ENCODE measurements at regions not wholly inside any gene's neighbourhood (a gene's known extent, or its start where the extent isn't known, plus 50 kb on each side); places are given as distances from the start of the nearest gene placed in this dataset.
"Not testable (repeated sequence)": the region's sequence is repeated elsewhere in the genome, so short reads cannot be mapped to it uniquely, and the experiment has no call there.

GRCh38 chr17:30689266-30690000, 135.1 kb downstream of the CRLF3 start:
- DNase-seq (ENCODE audit: low read depth in 1 of 2, low spot score in 1 of 2), result not testable (repeated sequence)

- DNase-seq (ENCODE audit: low read depth in 1 of 2, low spot score in 1 of 2), result not testable (repeated sequence)
These were observed 137.7 kb downstream of the CRLF3 start for GRCh38 chr17:30686538-30687479.

- DNase-seq (ENCODE audit: low read depth in 1 of 2, low spot score in 1 of 2), result not testable (repeated sequence)
These were observed 142.2 kb downstream of the CRLF3 start for GRCh38 chr17:30682280-30682679.

- DNase-seq (ENCODE audit: low read depth in 1 of 2, low spot score in 1 of 2), result not testable (repeated sequence)
These were observed 143.8 kb downstream of the CRLF3 start for GRCh38 chr17:30680681-30681080.

DNA sequence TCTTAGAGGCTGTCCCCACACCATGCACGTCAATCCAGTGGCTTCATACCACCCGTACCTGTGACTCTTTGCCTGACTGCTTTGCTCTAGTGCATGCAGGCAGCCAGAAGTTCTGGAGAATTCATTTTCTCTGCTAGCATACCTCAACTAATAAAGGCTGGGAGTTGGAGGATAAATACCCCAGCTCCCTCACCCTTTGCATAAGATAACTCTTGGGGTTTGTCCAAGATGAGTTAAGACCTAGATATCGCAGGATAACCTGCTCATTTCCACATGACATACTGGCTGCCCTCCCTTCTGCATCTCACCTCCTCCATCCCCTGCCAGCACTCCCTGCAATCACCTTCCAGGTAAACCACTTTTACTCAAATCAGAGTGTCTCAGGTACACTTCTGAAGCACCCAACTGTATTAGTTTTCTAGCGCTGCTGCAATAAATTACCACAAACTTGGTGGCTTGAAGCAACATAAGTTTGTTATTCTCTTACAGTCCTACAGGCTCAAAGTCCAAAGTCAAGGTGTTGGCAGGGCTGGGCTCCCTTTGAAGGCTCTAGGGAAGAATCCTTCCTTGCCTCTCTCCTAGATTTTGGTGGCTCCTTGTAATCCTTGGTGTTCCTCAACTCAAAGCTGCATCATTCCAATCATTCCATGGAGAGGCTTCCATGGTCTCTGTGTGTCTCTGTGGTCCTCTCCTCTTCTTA, 146.8 kb downstream of the CRLF3 start:
- DNase-seq (ENCODE audit: low read depth in 1 of 2, low spot score in 1 of 2), result no peak

DNA sequence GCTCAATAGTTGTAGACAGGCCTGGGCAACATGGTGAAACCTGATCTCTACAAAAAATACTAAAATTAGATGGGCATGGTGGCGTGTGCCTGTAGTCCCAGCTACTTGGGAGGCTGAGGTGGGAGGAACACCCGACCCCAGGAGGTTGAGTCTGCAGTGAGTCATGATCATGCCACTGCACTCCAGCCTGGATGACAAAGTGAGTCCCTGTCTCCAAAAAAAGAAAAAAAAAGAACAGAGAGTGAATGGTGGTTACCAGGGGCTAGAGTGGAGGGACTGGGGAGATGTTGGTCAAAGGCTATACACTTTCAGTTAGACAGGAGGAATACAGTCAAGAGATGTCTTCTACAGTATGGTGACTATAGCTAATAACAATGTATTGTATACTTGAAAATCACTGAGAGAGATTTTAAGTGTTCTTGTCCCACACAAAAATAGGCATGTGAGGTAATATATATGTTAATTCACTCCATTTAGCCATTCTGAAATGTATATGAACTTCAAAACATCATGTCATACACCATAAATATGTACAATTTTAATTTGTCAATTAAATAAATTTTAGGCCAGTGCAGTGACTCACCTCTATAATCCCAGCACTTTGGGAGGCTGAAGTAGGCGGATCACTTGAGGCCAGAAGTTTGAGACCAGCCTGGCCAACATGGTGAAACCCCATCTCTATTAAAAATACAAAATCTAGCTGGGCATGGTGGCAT, 148.6 kb downstream of the CRLF3 start:
- DNase-seq (ENCODE audit: low read depth in 1 of 2, low spot score in 1 of 2), result not testable (repeated sequence)

- not testable (repeated sequence) for DNase-seq (ENCODE audit: low read depth in 1 of 2, low spot score in 1 of 2)
These were observed 155.3 kb downstream of the CRLF3 start for GRCh38 chr17:30669217-30669649.

DNA sequence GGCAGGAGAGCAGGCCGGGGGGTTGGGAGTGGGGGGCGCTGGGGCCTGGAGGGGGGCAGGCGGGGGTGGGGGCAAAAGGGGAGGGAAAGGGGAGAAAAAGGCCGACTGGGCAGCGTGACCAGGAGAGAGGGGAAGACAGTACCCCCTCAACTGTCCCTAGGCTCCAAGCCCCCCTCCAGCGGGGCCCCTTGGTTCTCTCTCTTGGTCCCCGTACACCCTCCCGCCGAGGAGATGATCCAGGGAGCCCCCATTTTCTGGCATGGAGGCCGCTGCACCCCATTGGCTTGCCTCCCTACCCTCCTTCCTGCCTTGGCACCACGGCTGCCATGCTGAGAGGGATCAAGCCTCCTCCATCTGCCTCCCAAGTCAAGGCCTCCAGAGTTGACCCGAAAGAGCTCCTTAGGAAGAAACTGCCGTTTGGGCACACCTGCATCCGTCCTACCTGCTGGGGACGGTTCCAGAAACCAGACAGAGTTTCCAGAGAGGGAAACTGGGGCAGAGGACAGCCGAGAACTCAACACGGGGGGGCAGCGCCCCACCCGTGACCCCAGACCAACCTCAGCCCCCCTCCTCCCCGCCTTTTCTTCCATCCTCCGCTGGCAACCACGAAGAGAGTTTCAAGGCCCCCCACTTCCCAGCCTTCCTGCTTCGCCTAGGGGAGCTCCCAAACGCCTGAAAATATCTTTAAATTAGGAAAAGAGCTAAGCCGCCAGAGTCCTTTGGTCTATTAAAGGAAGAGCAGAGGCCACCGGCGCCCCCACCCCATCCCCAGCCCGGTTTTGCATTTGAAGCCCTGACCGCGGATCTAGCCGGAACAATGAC, 155.9 kb downstream of the CRLF3 start:
- not testable (repeated sequence) for DNase-seq (ENCODE audit: low read depth in 1 of 2, low spot score in 1 of 2)

DNA sequence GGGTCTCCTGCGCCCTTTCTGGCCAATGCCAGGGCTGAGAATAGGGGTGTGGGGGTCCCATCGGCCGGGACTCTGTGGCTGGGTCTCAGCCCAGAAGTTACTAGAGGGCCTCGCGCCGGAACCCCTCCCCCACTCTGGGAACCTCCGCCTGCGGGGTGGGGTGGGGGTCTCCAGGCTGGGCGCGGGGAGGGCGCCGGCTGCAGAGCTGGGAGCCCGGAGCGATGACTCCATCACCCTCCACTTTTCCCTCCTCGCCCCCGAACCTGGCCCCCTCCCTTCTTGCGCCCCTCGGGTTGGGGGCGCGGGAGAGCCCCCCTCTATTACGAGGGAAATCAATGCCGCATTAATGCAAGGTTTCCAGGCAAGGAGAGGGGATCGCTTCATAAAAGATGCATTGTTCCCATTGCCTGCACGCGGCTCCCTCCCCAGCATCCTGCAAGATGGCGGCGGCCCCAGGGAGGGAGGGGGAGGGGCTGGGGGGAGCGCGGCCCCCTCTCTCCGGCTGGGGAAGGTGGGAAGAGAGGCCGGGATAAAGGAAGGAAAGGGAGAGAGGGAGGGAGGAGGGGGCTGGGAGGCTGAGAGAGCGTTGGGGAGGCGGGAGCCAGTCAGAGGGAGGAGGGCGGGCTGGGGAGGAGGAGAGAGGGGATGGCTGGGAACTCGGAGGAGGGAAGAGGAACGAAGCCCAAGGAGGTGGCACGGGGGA, 156.7 kb downstream of the CRLF3 start:
- DNase-seq (ENCODE audit: low read depth in 1 of 2, low spot score in 1 of 2), result peak in 1 of 2 donors; percentile 23

DNA sequence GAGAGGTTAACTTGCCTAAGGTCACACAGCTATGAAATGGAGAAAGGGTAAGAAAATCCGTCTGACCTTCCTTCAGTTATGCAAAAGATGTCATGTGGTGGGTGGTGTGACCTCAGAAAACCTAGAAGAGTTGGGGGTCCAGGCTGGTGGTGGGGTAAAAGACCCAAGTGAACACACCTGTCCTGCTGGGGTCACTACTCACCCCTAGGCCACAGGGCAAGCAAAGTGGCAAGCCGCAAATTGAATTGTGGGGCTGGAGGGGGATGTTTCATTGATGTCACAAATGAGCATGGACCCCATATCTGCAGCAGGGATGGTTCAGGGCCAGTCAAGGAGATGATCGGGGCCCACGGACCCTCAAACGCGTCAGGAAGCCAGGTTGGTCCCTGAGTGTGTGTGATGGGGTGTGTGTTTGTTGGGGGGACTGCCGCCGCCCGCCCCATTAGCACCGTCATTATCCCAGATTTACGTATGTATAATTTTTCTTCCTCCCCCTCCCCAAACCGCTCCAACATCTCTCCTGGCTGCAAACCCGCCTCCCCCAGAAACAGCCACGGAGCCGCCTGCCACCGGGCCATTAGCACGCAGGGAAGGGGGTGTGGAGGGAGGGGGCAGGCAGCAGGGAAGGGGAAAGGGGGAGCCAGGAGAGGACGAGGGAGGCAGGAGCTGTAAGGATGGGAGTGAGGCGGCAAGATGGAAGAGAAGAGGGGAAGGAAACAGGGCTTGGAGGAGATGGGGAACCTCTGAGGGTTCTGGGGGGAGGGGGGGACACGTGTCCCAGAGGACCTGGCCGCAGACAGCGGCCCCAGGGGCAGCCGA, 157.4 kb downstream of the CRLF3 start:
- not testable (repeated sequence) for DNase-seq (ENCODE audit: low read depth in 1 of 2, low spot score in 1 of 2)

GRCh38 chr17:30663727-30664455, 160.6 kb downstream of the CRLF3 start:
- DNase-seq (ENCODE audit: low read depth in 1 of 2, low spot score in 1 of 2), result not testable (repeated sequence)

DNA sequence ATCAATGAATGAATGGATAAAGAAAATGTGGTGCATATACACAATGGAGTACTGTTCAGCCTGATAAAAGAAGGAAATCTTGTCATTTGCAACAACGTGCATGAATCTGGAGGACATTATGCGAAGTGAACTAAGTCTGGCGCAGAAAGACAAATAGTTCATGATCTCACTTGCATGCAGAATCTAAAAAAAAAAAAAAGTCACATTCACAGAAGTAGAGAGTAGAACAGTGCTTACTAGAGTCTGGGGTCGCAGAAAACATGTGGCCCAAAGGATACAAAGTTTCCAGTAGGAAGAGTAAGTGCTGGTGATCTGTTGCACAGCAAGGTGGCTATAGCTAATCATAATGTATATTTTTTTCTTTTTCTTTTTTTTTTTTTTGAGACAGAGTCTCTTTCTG, 167.3 kb downstream of the CRLF3 start:
- not testable (repeated sequence) for DNase-seq (ENCODE audit: low read depth in 1 of 2, low spot score in 1 of 2)

GRCh38 chr17:30653038-30653437, 171.5 kb downstream of the CRLF3 start:
- not testable (repeated sequence) for DNase-seq (ENCODE audit: low read depth in 1 of 2, low spot score in 1 of 2)

DNA sequence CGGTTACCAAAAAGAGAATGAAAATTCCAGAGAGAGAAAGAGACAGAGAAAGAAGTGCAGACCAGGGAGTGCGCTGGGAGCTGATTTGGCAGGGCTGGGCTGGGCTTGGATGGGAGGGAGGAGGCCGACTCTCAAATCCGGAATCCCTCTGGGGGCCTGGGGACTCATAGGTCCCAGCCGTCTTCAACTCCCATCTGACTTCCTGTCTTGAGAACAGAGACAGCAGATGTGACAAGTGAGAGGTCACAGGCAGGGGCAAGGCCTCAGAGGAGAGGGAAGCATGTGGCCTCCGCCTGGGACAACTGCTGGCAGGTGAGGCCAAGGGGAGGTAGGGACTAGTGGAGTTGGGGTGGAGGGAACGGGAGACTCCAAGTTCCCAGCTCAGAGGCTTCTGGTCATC, 172.9 kb downstream of the GOSR1 start:
- not testable (repeated sequence) for DNase-seq (ENCODE audit: low read depth in 1 of 2, low spot score in 1 of 2)

DNA sequence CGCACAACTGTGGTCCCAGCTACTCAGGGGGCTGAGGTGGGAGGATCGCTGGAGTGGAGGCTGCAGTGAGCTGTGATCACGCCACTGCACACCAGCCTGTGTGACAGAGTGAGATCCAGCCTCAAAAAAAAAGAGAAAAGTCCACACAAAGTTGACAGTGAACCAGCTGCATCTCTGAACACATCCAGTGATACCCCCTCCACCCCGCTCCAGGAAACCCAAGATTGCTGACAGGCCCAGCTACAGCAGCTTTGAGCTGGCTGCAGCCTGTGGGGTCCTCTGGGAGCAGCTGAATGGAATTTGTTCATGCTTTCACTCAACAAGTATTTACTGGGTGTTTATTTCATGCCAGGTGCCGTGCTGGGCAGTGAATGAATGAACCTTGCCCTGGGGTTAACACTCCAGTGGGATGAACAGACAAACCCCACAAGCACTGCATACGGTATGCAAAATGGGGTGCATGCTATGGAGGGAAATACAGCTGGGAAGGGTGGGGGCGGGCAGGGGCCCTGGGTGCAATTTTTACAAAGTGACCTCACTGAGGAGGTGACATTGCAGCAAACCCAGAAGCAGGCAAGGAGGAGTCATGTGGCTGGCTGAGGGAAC, 170.9 kb downstream of the GOSR1 start:
- DNase-seq (ENCODE audit: low read depth in 1 of 2, low spot score in 1 of 2), result not testable (repeated sequence)

DNA sequence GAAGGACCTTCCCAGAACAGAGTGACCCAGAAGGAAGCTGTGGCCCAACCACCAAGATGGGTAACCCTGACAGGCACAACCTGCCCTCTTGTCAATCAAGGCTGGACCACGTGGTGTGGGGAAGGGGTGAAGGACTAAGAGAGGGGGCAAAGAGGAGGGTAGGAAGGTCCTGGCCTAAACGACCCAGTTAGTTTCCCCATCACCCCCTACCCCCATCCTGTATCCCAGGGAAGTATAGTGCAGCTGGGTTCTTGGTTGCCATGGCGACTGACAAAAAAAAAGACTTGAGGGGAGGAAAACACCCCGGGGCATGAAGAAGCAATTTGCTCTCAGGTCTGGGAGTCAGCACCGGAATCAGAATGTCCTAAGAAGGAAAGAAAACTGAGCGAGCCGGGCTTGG, 168.7 kb downstream of the GOSR1 start:
- DNase-seq (ENCODE audit: low read depth in 1 of 2, low spot score in 1 of 2), result not testable (repeated sequence)

- DNase-seq (ENCODE audit: low read depth in 1 of 2, low spot score in 1 of 2), result not testable (repeated sequence)
These were observed 167.5 kb downstream of the GOSR1 start for GRCh38 chr17:30644713-30645112.
